Fibroblast of the aortic adventitia (primary cell): ENCODE measurements at regions not wholly inside any gene's neighbourhood (a gene's known extent, or its start where the extent isn't known, plus 50 kb on each side); places are given as distances from the start of the nearest gene placed in this dataset.
"Not testable (repeated sequence)": the region's sequence is repeated elsewhere in the genome, so short reads cannot be mapped to it uniquely, and the experiment has no call there.

Experiments used
- DNase-seq: peaks from one replicate; pipeline ENCODE4 v3.0.0-alpha.2; 2010; ENCODE audit warnings: low read depth
- H3K4me3 ChIP-seq: 2 replicates; pipeline ENCODE4 v1.5.1; 2011; ENCODE audit warnings: low read depth, mild to moderate bottlenecking, control low read depth, low read length, moderate library complexity
- CTCF ChIP-seq: IDR thresholded peaks from 2 replicates; pipeline ENCODE4 v1.5.1; 2011; ENCODE audit warnings: mild to moderate bottlenecking, low read length, control low read depth, inconsistent platforms; ENCODE audit not compliant: insufficient read depth

GRCh38 chr4:81590596-81590995, 118.9 kb upstream of the RASGEF1B start:
- TF ChIP-seq CTCF: no peak
- H3K4me3 ChIP-seq: no peak overlapping the region
- DNase-seq: no peak

GRCh38 chr4:81589262-81589661, 117.6 kb upstream of the RASGEF1B start:
- H3K4me3 ChIP-seq: no peak overlapping the region
- TF ChIP-seq CTCF: no peak
- no peak for DNase-seq

GRCh38 chr4:81586706-81587105, 115.0 kb upstream of the RASGEF1B start:
- TF ChIP-seq CTCF: no peak
- H3K4me3 ChIP-seq: no peak overlapping the region
- DNase-seq: no peak

- DNase-seq, H3K4me3 ChIP-seq: not testable (repeated sequence)
Observed at GRCh38 chr4:81580994-81581374, 109.3 kb upstream of the RASGEF1B start.

GRCh38 chr4:81580346-81580993, 108.8 kb upstream of the RASGEF1B start:
- no peak for TF ChIP-seq CTCF
- H3K4me3 ChIP-seq: no peak overlapping the region
- DNase-seq: no peak

- TF ChIP-seq CTCF: no peak
- DNase-seq: no peak
Observed at GRCh38 chr4:81577392-81577791, 105.7 kb upstream of the RASGEF1B start.

GRCh38 chr4:81574991-81575390, 103.3 kb upstream of the RASGEF1B start:
- no peak for TF ChIP-seq CTCF
- no peak overlapping the region for H3K4me3 ChIP-seq
- DNase-seq: no peak

More at GRCh38 chr4:81577392-81577791, 105.7 kb upstream of the RASGEF1B start:
- H3K4me3 ChIP-seq: no peak overlapping the region
